ENCODE measurements at regions not wholly inside any gene's neighbourhood (a gene's known extent, or its start where the extent isn't known, plus 50 kb on each side); places are given as distances from the start of the nearest gene placed in this dataset.

- ChIA-PET CTCF (no interaction called here), POLR2A (no interaction called here)
- H3K4me3 ChIP-seq (ENCODE audit: low read depth, low read length): no peak overlapping the region
- H3K9me3 ChIP-seq (ENCODE audit: control insufficient read depth, insufficient read depth, low read length): no peaks in the 10 kb centered on the region
- DNase-seq (ENCODE audit: low read depth, low spot score): no peak
- H3K27me3 ChIP-seq (ENCODE audit: control insufficient read depth, insufficient read depth, low read length): no peaks in the 10 kb centered on the region
- TF ChIP-seq CTCF (IDR thresholded peaks at IDR 0.05; ENCODE audit: low read depth, low read length): no peak
- no peak overlapping the region for H3K27ac ChIP-seq (ENCODE audit: low read depth, low read length)
Observed at GRCh38 chr2:114089636-114090319, 199.9 kb downstream of the ACTR3 start.

- Histone ChIP-seq H3K9me3 (ENCODE audit: control insufficient read depth, insufficient read depth, low read length) (no peaks in the 10 kb centered on the region), H3K27ac (ENCODE audit: low read depth, low read length) (no peak overlapping the region), H3K27me3 (ENCODE audit: control insufficient read depth, insufficient read depth, low read length) (no peaks in the 10 kb centered on the region), H3K4me3 (ENCODE audit: low read depth, low read length) (no peak overlapping the region)
- TF ChIP-seq CTCF (IDR thresholded peaks at IDR 0.05; ENCODE audit: low read depth, low read length): no peak
- POLR2A ChIA-PET: no interaction called here
- no peak for DNase-seq (ENCODE audit: low read depth, low spot score)
- CTCF ChIA-PET: no interaction called here
Observed at GRCh38 chr2:114091010-114091409, 201.1 kb downstream of the ACTR3 start.

GRCh38 chr2:114108249-114108648 is 218.4 kb downstream of the ACTR3 start:
- ChIA-PET POLR2A (no interaction called here), CTCF (no interaction called here)
- Histone ChIP-seq H3K4me3 (ENCODE audit: low read depth, low read length) (no peak overlapping the region), H3K9me3 (ENCODE audit: control insufficient read depth, insufficient read depth, low read length) (no peaks in the 10 kb centered on the region), H3K27me3 (ENCODE audit: control insufficient read depth, insufficient read depth, low read length) (no peaks in the 10 kb centered on the region), H3K27ac (ENCODE audit: low read depth, low read length) (no peak overlapping the region)
- DNase-seq (ENCODE audit: low read depth, low spot score): no peak
- TF ChIP-seq CTCF (IDR thresholded peaks at IDR 0.05; ENCODE audit: low read depth, low read length): no peak

- DNase-seq (ENCODE audit: low read depth, low spot score): no peak
- no peaks in the 10 kb centered on the region for H3K27me3 ChIP-seq (ENCODE audit: control insufficient read depth, insufficient read depth, low read length)
- ChIA-PET POLR2A (no interaction called here), CTCF (no interaction called here)
- TF ChIP-seq CTCF (IDR thresholded peaks at IDR 0.05; ENCODE audit: low read depth, low read length): no peak
- H3K27ac ChIP-seq (ENCODE audit: low read depth, low read length): no peak overlapping the region
- H3K4me3 ChIP-seq (ENCODE audit: low read depth, low read length): no peak overlapping the region
- no peaks in the 10 kb centered on the region for H3K9me3 ChIP-seq (ENCODE audit: control insufficient read depth, insufficient read depth, low read length)
Observed at GRCh38 chr2:114108824-114109416, 219.0 kb downstream of the ACTR3 start.

- POLR2A ChIA-PET: no interaction called here
- Histone ChIP-seq H3K27me3 (ENCODE audit: control insufficient read depth, insufficient read depth, low read length) (no peaks in the 10 kb centered on the region), H3K27ac (ENCODE audit: low read depth, low read length) (no peak overlapping the region), H3K4me3 (ENCODE audit: low read depth, low read length) (no peak overlapping the region), H3K9me3 (ENCODE audit: control insufficient read depth, insufficient read depth, low read length) (no peaks in the 10 kb centered on the region)
- CTCF ChIA-PET: no interaction called here
- TF ChIP-seq CTCF (IDR thresholded peaks at IDR 0.05; ENCODE audit: low read depth, low read length): no peak
- no peak for DNase-seq (ENCODE audit: low read depth, low spot score)
Observed at GRCh38 chr2:114111329-114111728, 221.4 kb downstream of the ACTR3 start.
